B cell (primary cell): ENCODE measurements at regions not wholly inside any gene's neighbourhood (a gene's known extent, or its start where the extent isn't known, plus 50 kb on each side); places are given as distances from the start of the nearest gene placed in this dataset.

ENCODE experiments used
- CTCF ChIP-seq: fragments of 200-600 bp; IDR thresholded peaks from one replicate; pipeline ENCODE4 v1.8.0; 2022; ENCODE audit warnings: antibody characterized with exemption, mild to moderate bottlenecking
- EZH2 ChIP-seq: IDR thresholded peaks from 2 replicates; pipeline ENCODE4 v1.6.1; 2012; ENCODE audit warnings: borderline replicate concordance, low read depth, mild to moderate bottlenecking, moderate library complexity, low read length; ENCODE audit not compliant: insufficient read depth, poor library complexity, severe bottlenecking

- TF ChIP-seq CTCF (no peak), EZH2 (no peak)
These were observed 613.5 kb upstream of the C16orf82 start for GRCh38 chr16:26453215-26453614.
